ENCODE measurements at regions not wholly inside any gene's neighbourhood (a gene's known extent, or its start where the extent isn't known, plus 50 kb on each side); places are given as distances from the start of the nearest gene placed in this dataset.

DNA sequence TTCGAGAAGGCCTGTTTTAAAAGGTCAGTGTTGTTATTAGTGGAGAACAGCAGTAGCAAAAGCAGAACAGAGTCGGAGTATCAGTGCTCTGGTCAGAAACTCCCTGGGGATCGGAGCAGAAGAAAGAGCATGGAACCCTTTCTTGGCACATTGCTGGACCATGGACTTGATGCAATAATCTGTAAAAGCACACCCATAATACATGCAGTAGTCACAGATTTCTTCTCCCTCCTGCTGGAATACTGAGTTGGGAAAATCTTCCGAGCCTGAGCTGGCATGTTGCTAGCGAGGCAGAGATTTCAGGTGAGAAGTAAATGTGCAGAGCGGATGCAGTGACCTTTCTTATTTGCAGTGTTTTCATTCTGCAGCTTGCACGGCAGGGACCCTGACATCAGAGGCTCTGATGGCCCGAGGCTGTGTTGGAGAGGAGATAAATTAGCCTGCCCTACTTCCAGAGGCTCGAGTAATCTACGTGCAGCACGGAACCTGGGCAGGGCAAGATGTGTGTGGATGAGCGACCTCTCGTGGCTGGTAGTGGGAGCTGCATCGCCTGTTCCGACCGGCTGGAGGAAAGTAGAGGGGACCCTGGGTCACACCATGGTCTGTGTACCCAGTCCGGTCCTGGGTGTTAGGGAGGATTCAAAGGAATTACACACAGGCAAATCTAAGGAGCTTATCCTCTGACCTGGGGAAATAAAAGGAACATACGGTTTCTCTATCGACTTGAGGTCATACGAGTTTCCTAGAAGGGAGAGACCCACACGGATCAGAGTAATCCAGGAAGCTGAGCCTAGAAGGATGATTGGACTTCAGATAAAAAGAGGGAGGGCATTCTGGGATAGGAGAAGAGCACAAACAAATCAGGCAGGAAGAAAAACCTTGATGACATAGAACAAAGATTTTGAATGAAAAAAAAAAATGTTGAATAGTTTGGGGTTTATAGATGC lies 137.0 kb upstream of the STMND1 start:
- H3K4me2 ChIP-seq (ENCODE audit: insufficient read depth, low read length) = no peak overlapping the region
- FAIRE-seq (peak; percentile 85), DNase-seq (ENCODE audit: low read depth, low spot score) (peak; percentile 66)
- H3K27me3 ChIP-seq (ENCODE audit: control insufficient read depth in 2 of 2, insufficient read depth in 2 of 2, low read length in 2 of 2) = peaks cover 0 to 2% of the 10 kb centered on the region in 2 experiments
- H3K27ac ChIP-seq (ENCODE audit: insufficient read depth, low read depth, low read length) = no peak overlapping the region
- H3K4me1 ChIP-seq (ENCODE audit: control insufficient read depth, extremely low read depth, insufficient read depth, low read length) = peaks cover 11% of the 10 kb centered on the region
- H3K9me3 ChIP-seq (replicated peaks; ENCODE audit: control insufficient read depth, insufficient read depth, low read length) = no peaks in the 10 kb centered on the region
- CTCF ChIA-PET = interaction anchor here (0.5 to 6.3 kb wide), 51 partner anchors 8 to 783 kb away, joined by 3 to 64 read pairs (median 4); no protein-coding TSS in a partner anchor
- POLR2A ChIA-PET = no interaction called here
- H3K36me3 ChIP-seq (ENCODE audit: control insufficient read depth in 2 of 2, extremely low read depth in 1 of 2, insufficient read depth in 2 of 2, low read length in 2 of 2) = no peaks in the 10 kb centered on the region
- H2AFZ ChIP-seq (ENCODE audit: low read depth, low read length) = peak overlapping the region; percentile 14
- H3K4me3 ChIP-seq (replicated peaks in 1 of 3; ENCODE audit: insufficient read depth in 1 of 3, low read depth in 1 of 3, low read length in 3 of 3) = no peak overlapping the region
- no peaks in the 10 kb centered on the region for H3K9me1 ChIP-seq (replicated peaks; ENCODE audit: control insufficient read depth, extremely low read depth, insufficient read depth, low read length)
- no peaks in the 10 kb centered on the region for H4K20me1 ChIP-seq (replicated peaks; ENCODE audit: control insufficient read depth, extremely low read depth, insufficient read depth, low read length)
- no peak overlapping the region for H3K9ac ChIP-seq (replicated peaks; ENCODE audit: extremely low read depth, insufficient read depth, low read length)
- BruUV-seq (replicated peaks) = no TSS peak
- intact Hi-C loops (cut with micrococcal nuclease) = loop anchor here (1.0 to 5.0 kb wide), 6 partner anchors 67 to 678 kb away; no protein-coding TSS in a partner anchor
- no peaks in the 10 kb centered on the region for H3K79me2 ChIP-seq (ENCODE audit: control insufficient read depth, insufficient read depth, low read length)
- dilution Hi-C loops (cut with MboI; ENCODE audit: extremely low pct_ligation_motif_present, low sequenced_read_pairs) = no loop called here
- TF ChIP-seq, protein P1, sequence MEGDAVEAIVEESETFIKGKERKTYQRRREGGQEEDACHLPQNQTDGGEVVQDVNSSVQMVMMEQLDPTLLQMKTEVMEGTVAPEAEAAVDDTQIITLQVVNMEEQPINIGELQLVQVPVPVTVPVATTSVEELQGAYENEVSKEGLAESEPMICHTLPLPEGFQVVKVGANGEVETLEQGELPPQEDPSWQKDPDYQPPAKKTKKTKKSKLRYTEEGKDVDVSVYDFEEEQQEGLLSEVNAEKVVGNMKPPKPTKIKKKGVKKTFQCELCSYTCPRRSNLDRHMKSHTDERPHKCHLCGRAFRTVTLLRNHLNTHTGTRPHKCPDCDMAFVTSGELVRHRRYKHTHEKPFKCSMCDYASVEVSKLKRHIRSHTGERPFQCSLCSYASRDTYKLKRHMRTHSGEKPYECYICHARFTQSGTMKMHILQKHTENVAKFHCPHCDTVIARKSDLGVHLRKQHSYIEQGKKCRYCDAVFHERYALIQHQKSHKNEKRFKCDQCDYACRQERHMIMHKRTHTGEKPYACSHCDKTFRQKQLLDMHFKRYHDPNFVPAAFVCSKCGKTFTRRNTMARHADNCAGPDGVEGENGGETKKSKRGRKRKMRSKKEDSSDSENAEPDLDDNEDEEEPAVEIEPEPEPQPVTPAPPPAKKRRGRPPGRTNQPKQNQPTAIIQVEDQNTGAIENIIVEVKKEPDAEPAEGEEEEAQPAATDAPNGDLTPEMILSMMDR (IDR thresholded peaks at IDR 0.05; ENCODE audit: extremely low read depth in 1 of 2, insufficient read depth in 1 of 2, low read depth in 1 of 2, low read length in 2 of 2) = peak; percentile 94 to 97
- no peak for TF ChIP-seq GATA2 (IDR thresholded peaks at IDR 0.05; ENCODE audit: insufficient read depth, insufficient read length, low read depth, low read length)
- TF ChIP-seq JUN (IDR thresholded peaks at IDR 0.05; ENCODE audit: borderline replicate concordance, insufficient read depth, insufficient read length, low read depth) = no peak
- no peak for TF ChIP-seq FOS (IDR thresholded peaks at IDR 0.05; ENCODE audit: borderline replicate concordance, insufficient read depth, low read length)
- no peak for TF ChIP-seq POLR2AphosphoS5 (IDR thresholded peaks at IDR 0.05; ENCODE audit: insufficient read depth, low read depth, low read length)

Data from endothelial cell of umbilical vein (primary cell).